ENCODE measurements at regions not wholly inside any gene's neighbourhood (a gene's known extent, or its start where the extent isn't known, plus 50 kb on each side); places are given as distances from the start of the nearest gene placed in this dataset.

- intact Hi-C loops (cut with micrococcal nuclease; ENCODE audit: unreplicated experiment) = no loop called here
Measured at GRCh38 chr3:103134023-103134724, 699.4 kb downstream of the ZPLD1 start.

GRCh38 chr3:103136621-103137020, 701.8 kb downstream of the ZPLD1 start:
- no peak for DNase-seq (ENCODE audit: low read depth, low spot score)
- in situ Hi-C loops (cut with HindIII; ENCODE audit: low pct_unique_long_range_greater_than_20kb, low sequenced_read_pairs) = no loop called here
- H3K9me3 ChIP-seq (ENCODE audit: control insufficient read depth, insufficient read depth, low read depth, low read length) = no peaks in the 10 kb centered on the region
- H3K27ac ChIP-seq (ENCODE audit: low read length) = no peak overlapping the region
- H3K27me3 ChIP-seq (ENCODE audit: control insufficient read depth, insufficient read depth, low read length) = no peaks in the 10 kb centered on the region
- no peak for ATAC-seq
- no peaks in the 10 kb centered on the region for H3K36me3 ChIP-seq (ENCODE audit: control insufficient read depth, insufficient read depth, low read length)
- intact Hi-C loops (cut with micrococcal nuclease; ENCODE audit: unreplicated experiment) = no loop called here
- BruUV-seq (replicated peaks) = no TSS peak
- POLR2A ChIA-PET = no interaction called here
- TF ChIP-seq CTCF (IDR thresholded peaks at IDR 0.05) (no peak), POLR2AphosphoS5 (IDR thresholded peaks at IDR 0.05; ENCODE audit: low read depth, low read length) (no peak), TCF7L2 (IDR thresholded peaks at IDR 0.05; ENCODE audit: low read depth, low read length) (no peak), SIN3A (IDR thresholded peaks at IDR 0.05; ENCODE audit: borderline replicate concordance, insufficient read depth, low read depth, low read length) (no peak), REST (IDR thresholded peaks at IDR 0.05; ENCODE audit: insufficient read depth in 1 of 2, low read depth in 2 of 2, low read length in 1 of 2) (no peak)
- H3K4me3 ChIP-seq (ENCODE audit: low read depth in 2 of 2, low read length in 2 of 2) = no peak overlapping the region
- no peaks in the 10 kb centered on the region for H3K4me1 ChIP-seq (ENCODE audit: control insufficient read depth, insufficient read depth, low read length)
- CTCF ChIA-PET = no interaction called here

More at GRCh38 chr3:103134023-103134724, 699.4 kb downstream of the ZPLD1 start:
- H3K4me1 ChIP-seq (ENCODE audit: control insufficient read depth, insufficient read depth, low read length) = no peaks in the 10 kb centered on the region
- CTCF ChIA-PET = interaction anchor here (0.6 kb wide), 1 partner anchor 38 kb away, joined by 3 read pairs; no protein-coding TSS in a partner anchor
- DNase-seq (ENCODE audit: low read depth, low spot score) (no peak), ATAC-seq (no peak)
- POLR2A ChIA-PET = no interaction called here
- no peaks in the 10 kb centered on the region for H3K27me3 ChIP-seq (ENCODE audit: control insufficient read depth, insufficient read depth, low read length)
- in situ Hi-C loops (cut with HindIII; ENCODE audit: low pct_unique_long_range_greater_than_20kb, low sequenced_read_pairs) = no loop called here
- BruUV-seq (replicated peaks) = no TSS peak
- H3K36me3 ChIP-seq (ENCODE audit: control insufficient read depth, insufficient read depth, low read length) = no peaks in the 10 kb centered on the region
- TF ChIP-seq POLR2AphosphoS5 (IDR thresholded peaks at IDR 0.05; ENCODE audit: low read depth, low read length) (no peak), TCF7L2 (IDR thresholded peaks at IDR 0.05; ENCODE audit: low read depth, low read length) (no peak), CTCF (IDR thresholded peaks at IDR 0.05) (no peak), REST (IDR thresholded peaks at IDR 0.05; ENCODE audit: insufficient read depth in 1 of 2, low read depth in 2 of 2, low read length in 1 of 2) (no peak), SIN3A (IDR thresholded peaks at IDR 0.05; ENCODE audit: borderline replicate concordance, insufficient read depth, low read depth, low read length) (no peak)
- no peak overlapping the region for H3K27ac ChIP-seq (ENCODE audit: low read length)
- no peaks in the 10 kb centered on the region for H3K9me3 ChIP-seq (ENCODE audit: control insufficient read depth, insufficient read depth, low read depth, low read length)
- H3K4me3 ChIP-seq (ENCODE audit: low read depth in 2 of 2, low read length in 2 of 2) = no peak overlapping the region
